ENCODE measurements at regions not wholly inside any gene's neighbourhood (a gene's known extent, or its start where the extent isn't known, plus 50 kb on each side); places are given as distances from the start of the nearest gene placed in this dataset.
"Not testable (repeated sequence)": the region's sequence is repeated elsewhere in the genome, so short reads cannot be mapped to it uniquely, and the experiment has no call there.

GRCh38 chr2:49298693-49299092, 144.4 kb upstream of the FSHR start:
- TF ChIP-seq PBX3 (IDR thresholded peaks at IDR 0.05); CTCF (IDR thresholded peaks at IDR 0.05); REST (IDR thresholded peaks at IDR 0.05; ENCODE audit: low read depth, low read length); EP300 (IDR thresholded peaks at IDR 0.05; ENCODE audit: borderline replicate concordance in 1 of 2, low read depth in 1 of 2, low read length in 1 of 2); FOXM1 (IDR thresholded peaks at IDR 0.05; ENCODE audit: low read depth); POLR2AphosphoS5 (IDR thresholded peaks at IDR 0.05; ENCODE audit: low read depth, low read length); RAD21 (IDR thresholded peaks at IDR 0.05; ENCODE audit: low read length); GATA2 (CRISPR knock-in tag; IDR thresholded peaks at IDR 0.05); YY1 (IDR thresholded peaks at IDR 0.05; ENCODE audit: low read depth); USF1 (IDR thresholded peaks at IDR 0.05; ENCODE audit: borderline replicate concordance, low read depth); MAX (IDR thresholded peaks at IDR 0.05; ENCODE audit: low read depth); ZBTB33 (IDR thresholded peaks at IDR 0.05; ENCODE audit: borderline replicate concordance, low read depth); NFIC (IDR thresholded peaks at IDR 0.05; ENCODE audit: borderline replicate concordance): not testable (repeated sequence)

Data from SK-N-SH (cell line).